Spinal cord (tissue), 9 donors: ENCODE measurements at regions not wholly inside any gene's neighbourhood (a gene's known extent, or its start where the extent isn't known, plus 50 kb on each side); places are given as distances from the start of the nearest gene placed in this dataset.
A peak's percentile ranks its signal among the peaks of the same experiment; 100 is the strongest.

ENCODE experiments used
- DNase-seq, 6 donors: peaks; one replicate each; pipeline versions ENCODE4 v3.0.0 to v3.0.0-alpha.2; 2013 to 2015; ENCODE audit warnings: low spot score in 6 of 6, low read depth in 4 of 6
- H3K27ac ChIP-seq: one replicate; pipeline ENCODE4 v1.5.1; 2013; ENCODE audit warnings: low read depth, low read length, control low read depth
- H3K27me3 ChIP-seq: one replicate; pipeline ENCODE4 v1.6.1; 2013; ENCODE audit warnings: low read length; ENCODE audit not compliant: control insufficient read depth, insufficient read depth
- H3K36me3 ChIP-seq: one replicate; pipeline ENCODE4 v1.6.1; 2013; ENCODE audit warnings: low read length; ENCODE audit not compliant: control insufficient read depth, insufficient read depth
- H3K4me1 ChIP-seq: one replicate; pipeline ENCODE4 v1.6.1; 2013; ENCODE audit warnings: low read length; ENCODE audit not compliant: control insufficient read depth, insufficient read depth
- H3K4me3 ChIP-seq: one replicate; pipeline ENCODE4 v1.5.1; 2013; ENCODE audit warnings: low read depth, low read length, control low read depth
- H3K9me3 ChIP-seq: one replicate; pipeline ENCODE4 v1.6.1; 2013; ENCODE audit warnings: low read length; ENCODE audit not compliant: control insufficient read depth, insufficient read depth
- WGBS: methylation state at CpG from one replicate; pipeline ENCODE4 v1.1.5; 2013; ENCODE audit warnings: missing lambda C conversion rate; ENCODE audit not compliant: insufficient coverage; 5-methylcytosine and 5-hydroxymethylcytosine counted together
- donor health status: healthy.

DNA sequence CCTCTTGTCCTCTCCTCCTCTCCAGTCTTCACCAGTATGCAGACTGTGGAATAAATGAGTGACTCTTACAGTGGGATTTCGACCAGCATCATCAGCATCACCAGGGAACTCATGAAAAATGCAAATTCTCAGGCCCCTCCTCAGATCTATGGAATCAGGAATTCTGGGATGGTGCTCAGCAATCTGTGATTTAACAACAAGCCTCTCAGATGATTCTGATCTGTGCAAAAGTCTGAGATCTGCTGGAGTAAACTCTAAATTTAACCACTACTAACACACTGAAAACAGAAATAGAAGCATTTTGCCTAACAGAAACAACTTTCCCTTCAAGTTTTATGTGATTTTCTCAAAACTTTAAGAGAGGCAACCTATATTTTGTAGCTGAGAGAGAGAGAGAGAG is 124.8 kb upstream of the FAM3C start:
- 83% methylated on average over 1 of the region's 1 CpG for WGBS
- DNase-seq: peak in 1 of 6 donors; percentile 52
- no peaks in the 10 kb centered on the region for H3K27me3 ChIP-seq

DNA sequence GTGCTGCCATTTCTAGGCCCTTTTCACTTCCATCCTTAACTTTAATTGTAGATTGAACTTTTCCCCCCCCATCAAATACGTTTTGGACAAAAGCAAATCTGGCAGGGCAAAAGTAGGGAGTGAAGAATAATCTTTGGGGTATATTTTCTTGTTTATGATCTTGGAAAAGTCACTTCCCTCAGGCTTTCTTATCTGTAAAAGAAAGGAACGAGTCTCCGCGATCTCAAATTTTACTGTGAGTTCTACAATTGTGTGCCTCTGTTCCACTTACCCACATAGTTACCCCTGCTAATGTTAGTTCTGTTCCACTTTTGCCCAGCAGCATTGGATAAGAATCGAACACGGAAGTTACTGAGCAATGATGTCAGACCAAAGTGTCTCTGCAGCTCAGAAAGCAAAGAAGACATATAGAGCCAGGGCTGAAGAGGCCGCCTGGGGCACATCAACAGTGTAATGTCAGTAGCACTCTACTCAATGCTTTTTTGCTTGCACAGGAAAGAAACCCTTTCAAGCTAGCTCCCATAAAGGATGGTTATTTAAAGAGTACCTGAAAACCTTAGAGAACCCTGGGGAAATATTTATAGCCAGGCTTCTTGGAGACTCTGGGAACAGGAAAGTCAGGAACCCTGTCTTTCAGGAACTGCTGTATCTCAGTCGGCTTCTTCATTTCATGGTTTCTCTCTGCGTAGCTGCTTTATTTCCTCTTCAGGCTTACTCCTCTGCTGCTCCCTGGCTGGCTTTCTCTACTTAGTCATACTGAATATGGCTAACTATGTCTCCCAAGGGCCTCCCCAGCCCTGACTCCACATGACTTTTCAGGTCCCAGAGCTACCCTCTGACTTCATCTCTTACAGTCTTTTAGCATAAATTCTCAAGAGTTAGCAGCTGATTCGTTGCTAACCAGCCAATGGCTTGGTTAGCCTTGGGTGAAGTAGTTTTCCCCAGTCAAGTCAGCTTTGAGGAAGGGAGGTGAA is 123.7 kb upstream of the FAM3C start:
- no peaks in the 10 kb centered on the region for H3K27me3 ChIP-seq
- no peaks in the 10 kb centered on the region for H3K36me3 ChIP-seq
- H3K4me3 ChIP-seq: no peak overlapping the region
- H3K27ac ChIP-seq: no peak overlapping the region
- H3K4me1 ChIP-seq: no peaks in the 10 kb centered on the region
- H3K9me3 ChIP-seq: no peaks in the 10 kb centered on the region
- no peak for DNase-seq
- WGBS: 98% methylated on average over 5 of the region's 10 CpGs

More for the DNA sequence above, 124.8 kb upstream of the FAM3C start:
- H3K4me3 ChIP-seq: no peak overlapping the region
- H3K9me3 ChIP-seq: no peaks in the 10 kb centered on the region
- no peaks in the 10 kb centered on the region for H3K36me3 ChIP-seq
- no peaks in the 10 kb centered on the region for H3K4me1 ChIP-seq
- no peak overlapping the region for H3K27ac ChIP-seq

- Histone ChIP-seq H3K4me1 (no peaks in the 10 kb centered on the region), H3K36me3 (no peaks in the 10 kb centered on the region), H3K27ac (no peak overlapping the region), H3K4me3 (no peak overlapping the region), H3K27me3 (no peaks in the 10 kb centered on the region), H3K9me3 (no peaks in the 10 kb centered on the region)
- no peak for DNase-seq
- WGBS: 73% methylated on average over 1 of the region's 2 CpGs
Measured at GRCh38 chr7:121517591-121517990, 121.5 kb upstream of the FAM3C start.

GRCh38 chr7:121516821-121517220 is 120.7 kb upstream of the FAM3C start:
- Histone ChIP-seq H3K4me3 (no peak overlapping the region), H3K27ac (no peak overlapping the region), H3K27me3 (no peaks in the 10 kb centered on the region), H3K36me3 (no peaks in the 10 kb centered on the region), H3K9me3 (no peaks in the 10 kb centered on the region), H3K4me1 (no peaks in the 10 kb centered on the region)
- 100% methylated on average over 1 of the region's 1 CpG for WGBS
- no peak for DNase-seq

DNA sequence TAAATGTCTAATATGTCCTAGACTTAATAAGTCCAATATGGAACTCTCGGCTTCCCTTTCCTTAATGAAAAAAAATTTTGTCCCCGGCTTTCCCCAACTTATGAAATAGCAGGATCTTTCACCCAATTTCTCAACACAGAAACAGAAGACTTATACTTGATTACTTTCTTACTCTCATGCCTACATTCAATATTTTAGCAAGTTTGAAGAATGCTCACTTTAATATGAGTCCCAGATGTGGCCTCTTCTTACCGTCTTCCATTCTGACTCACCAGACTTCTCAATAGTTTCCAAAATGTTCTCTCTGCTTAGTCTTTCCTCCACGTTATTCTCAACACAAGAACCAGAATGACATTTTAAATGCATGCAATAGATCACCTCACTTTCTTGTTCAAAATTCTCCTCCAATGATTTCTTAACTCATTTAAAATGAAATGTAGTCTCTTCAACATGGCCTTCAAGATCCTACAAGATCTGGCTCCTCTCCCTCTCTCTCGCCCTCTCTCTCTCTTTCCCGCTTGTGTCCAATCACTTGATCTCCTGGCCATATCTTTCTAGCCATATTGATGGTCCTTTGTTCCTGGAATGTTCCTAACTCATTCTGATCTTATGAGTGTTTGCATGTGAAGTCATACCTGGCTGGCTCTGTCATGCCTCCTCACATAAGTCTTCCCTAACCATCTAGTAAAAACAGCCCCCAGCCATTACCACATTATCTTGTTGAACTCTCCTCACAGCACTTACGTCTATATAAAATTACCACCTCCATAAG is 119.7 kb upstream of the FAM3C start:
- H3K27me3 ChIP-seq: no peaks in the 10 kb centered on the region
- H3K9me3 ChIP-seq: no peaks in the 10 kb centered on the region
- DNase-seq: no peak
- H3K36me3 ChIP-seq: no peaks in the 10 kb centered on the region
- H3K4me3 ChIP-seq: no peak overlapping the region
- no peaks in the 10 kb centered on the region for H3K4me1 ChIP-seq
- 90% methylated on average over 4 of the region's 7 CpGs for WGBS
- H3K27ac ChIP-seq: no peak overlapping the region

GRCh38 chr7:121515229-121515628 is 119.1 kb upstream of the FAM3C start:
- H3K27ac ChIP-seq: no peak overlapping the region
- WGBS: no CpG with 5 or more reads among the region's 2 CpGs
- no peaks in the 10 kb centered on the region for H3K4me1 ChIP-seq
- H3K4me3 ChIP-seq: no peak overlapping the region
- DNase-seq: no peak
- H3K27me3 ChIP-seq: no peaks in the 10 kb centered on the region
- H3K9me3 ChIP-seq: peaks cover 1% of the 10 kb centered on the region
- H3K36me3 ChIP-seq: no peaks in the 10 kb centered on the region

DNA sequence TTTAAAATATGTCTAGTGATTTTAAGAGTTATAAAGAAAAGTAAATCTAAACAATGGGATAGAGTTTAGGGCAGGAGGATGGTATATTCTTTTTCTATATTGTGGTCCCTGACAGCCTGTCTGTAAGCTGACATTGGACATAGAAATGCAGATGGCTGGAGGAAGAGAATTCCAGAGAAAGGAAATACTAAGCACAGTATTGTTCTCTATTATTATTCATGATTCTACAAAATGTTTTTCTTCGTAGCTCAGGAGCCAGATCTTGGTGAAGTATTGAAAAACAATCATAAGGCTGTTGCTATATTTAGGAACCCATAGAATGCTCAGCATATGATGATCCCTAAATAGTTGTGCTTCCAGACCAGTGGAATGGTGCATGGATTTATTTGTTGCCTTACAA is 117.0 kb upstream of the FAM3C start:
- Histone ChIP-seq H3K4me1 (no peaks in the 10 kb centered on the region), H3K27me3 (no peaks in the 10 kb centered on the region), H3K4me3 (no peak overlapping the region), H3K9me3 (peaks cover 1% of the 10 kb centered on the region), H3K36me3 (no peaks in the 10 kb centered on the region), H3K27ac (no peak overlapping the region)
- WGBS: no CpG with 5 or more reads among the region's 1 CpG
- peak in 1 of 6 donors; percentile 14 for DNase-seq

DNA sequence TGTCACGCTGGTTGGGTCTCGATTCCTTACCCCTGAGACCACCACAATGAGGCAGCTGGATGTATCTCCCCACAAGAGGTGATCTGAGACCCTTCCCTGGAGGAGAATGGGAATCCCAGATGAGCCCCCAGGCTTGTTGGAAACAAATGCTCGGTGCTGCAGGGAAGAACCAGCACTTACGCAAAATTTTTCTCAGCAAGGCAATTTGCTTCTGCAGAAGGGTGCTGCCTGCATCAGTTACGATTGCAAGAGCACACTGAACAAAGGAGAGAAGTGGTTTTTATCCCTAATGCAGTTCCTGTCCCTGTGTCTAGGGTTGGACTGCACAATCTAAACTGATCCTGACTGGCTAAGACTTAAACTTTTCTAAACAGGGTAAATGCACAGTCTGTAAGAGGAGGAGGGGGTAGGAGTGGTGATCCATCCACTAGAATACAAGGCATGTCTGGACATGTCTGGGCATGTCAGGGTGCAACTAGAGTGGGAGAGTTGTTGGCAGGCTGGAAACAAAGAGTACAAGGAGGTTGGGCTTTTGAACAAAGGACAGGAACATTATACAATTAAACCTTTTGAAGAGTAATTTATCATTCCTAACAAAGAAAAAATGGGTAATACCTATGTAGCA is 114.9 kb upstream of the FAM3C start:
- no peak for DNase-seq
- Histone ChIP-seq H3K4me1 (no peaks in the 10 kb centered on the region), H3K9me3 (peaks cover 1% of the 10 kb centered on the region), H3K4me3 (no peak overlapping the region), H3K27ac (no peak overlapping the region), H3K36me3 (no peaks in the 10 kb centered on the region), H3K27me3 (no peaks in the 10 kb centered on the region)
- WGBS: 97% methylated on average over 5 of the region's 5 CpGs

- DNase-seq: no peak
- no peaks in the 10 kb centered on the region for H3K27me3 ChIP-seq
- 100% methylated on average over 2 of the region's 2 CpGs for WGBS
- no peaks in the 10 kb centered on the region for H3K36me3 ChIP-seq
- H3K4me1 ChIP-seq: no peaks in the 10 kb centered on the region
- H3K9me3 ChIP-seq: peaks cover 1% of the 10 kb centered on the region
- H3K4me3 ChIP-seq: no peak overlapping the region
- H3K27ac ChIP-seq: no peak overlapping the region
Measured at GRCh38 chr7:121510302-121510701, 114.2 kb upstream of the FAM3C start.
